SKM-1 treated with dmso at 0.1 percent for 144 hours (cell line): ENCODE measurements at regions not wholly inside any gene's neighbourhood (a gene's known extent, or its start where the extent isn't known, plus 50 kb on each side); places are given as distances from the start of the nearest gene placed in this dataset.

ENCODE experiments used
- DNase-seq: peaks from one replicate; lab custom pipeline; 2025; ENCODE audit not compliant: unreplicated experiment; lab: John Stamatoyannopoulos, UW

DNA sequence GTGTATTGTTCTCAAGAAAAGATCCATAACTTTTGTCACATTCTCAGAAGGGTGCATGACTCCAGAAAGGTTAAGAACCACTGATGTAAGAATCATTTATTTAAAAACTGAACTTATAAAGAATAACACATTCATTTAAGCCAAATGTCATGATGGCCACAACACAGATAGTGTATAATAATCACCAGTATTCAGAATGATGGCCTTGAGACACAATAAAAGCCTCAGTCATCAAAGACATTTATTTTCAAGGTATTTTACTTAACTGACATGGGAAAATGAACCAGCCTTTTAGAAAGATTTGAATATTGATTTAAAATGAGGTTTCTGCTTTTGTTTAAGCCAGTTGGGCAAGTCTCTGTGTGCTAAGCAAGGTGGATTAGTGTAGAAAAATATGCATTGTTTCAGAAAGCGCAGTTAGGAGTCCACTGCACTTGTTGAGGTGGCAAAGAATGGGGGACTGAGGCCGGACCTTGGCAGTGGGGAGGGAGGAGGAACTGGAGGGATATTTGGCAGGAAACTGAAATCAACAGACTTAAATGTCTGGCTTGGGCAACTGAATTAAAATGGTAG lies 371.9 kb upstream of the ESRRG start:
- DNase-seq = no peak

DNA sequence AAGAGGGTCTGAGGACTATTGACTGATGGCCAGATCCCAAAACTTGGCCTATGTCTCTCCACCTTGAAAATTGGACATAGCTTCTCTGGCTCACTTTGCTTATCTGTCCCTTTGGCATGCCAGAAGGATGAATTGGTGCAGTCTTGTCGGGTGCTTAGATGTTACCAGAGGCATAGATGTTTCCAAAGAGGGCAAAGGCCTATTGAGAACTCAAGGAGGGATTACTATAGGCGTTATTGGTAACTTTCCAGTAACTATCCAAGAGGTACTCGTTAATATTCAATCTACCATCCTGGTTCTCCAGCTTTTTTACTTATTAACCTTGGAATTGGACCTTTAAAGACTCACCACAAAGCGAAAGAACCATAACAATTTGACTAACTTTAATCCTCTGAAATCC lies 368.3 kb upstream of the ESRRG start:
- DNase-seq = no peak

DNA sequence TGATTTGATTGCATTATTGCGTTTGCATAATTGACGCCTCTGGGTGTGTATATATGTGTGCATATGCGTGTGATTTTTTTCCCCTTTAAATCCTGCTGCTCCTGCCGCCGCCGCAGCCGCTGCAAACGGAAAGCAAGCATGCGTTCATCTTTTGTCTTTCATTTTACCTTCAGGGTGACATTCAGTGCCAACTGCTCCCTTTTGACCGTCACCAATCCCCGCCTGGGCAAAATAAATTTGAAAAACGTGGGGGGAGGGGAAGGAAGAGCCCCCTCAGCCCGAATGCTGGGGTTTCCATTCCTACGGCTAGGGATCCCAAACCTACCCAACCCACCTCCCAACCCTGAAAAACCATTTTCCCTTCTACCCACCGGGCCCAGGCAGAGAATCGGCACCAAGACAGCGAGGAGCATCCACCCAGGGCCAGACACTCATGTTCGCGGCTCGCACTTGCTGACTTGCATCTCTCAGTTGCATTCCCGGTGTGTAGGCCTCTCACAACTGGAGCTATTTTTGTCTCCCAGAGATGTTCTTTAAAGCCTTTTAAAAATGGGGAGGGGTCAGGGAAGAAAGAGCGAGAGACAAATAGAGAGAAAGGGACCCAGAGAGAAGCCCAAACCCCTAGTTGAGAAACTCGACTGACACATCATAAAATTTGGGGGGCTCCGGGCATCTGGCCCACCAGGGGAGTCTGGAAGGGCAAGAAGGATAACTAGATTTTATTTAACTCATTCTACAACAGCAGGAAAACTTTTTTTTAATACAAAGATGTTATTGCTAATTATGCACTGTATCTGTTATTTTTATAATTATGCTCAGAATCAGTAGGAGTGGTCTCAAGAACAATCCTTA lies 367.1 kb upstream of the ESRRG start:
- DNase-seq = no peak

DNA sequence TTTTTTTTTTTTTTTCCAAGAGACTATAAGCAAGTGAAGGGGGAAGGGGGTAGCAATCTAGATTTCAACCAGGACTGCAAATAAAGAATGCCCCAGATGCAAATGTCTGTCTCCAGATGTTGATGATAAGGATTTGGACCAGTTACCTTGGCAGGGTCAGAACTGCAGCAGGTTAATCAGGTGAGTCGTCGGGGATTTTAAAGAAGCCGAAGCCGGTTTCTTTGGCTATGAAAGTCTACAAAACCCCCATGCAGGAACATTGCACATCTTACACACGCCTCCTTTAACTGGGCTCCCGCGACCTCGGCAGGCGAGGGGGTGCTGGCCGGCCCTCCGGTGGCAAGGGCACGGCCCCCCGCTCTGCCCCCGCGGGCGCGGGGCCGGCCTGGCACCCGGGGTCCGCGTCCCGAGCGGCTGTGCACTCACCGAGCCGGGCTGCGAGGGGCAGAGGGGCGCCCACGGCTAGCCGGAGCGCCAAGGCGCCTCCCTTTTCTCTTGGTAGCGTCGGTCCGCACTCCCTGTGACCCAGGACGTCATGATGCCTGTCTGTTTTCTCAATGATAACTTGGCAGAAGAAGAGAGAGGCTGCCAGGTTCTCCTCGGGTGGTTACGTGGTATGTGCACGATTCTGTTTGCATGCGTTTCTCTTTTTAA lies 366.3 kb upstream of the ESRRG start:
- no peak for DNase-seq

DNA sequence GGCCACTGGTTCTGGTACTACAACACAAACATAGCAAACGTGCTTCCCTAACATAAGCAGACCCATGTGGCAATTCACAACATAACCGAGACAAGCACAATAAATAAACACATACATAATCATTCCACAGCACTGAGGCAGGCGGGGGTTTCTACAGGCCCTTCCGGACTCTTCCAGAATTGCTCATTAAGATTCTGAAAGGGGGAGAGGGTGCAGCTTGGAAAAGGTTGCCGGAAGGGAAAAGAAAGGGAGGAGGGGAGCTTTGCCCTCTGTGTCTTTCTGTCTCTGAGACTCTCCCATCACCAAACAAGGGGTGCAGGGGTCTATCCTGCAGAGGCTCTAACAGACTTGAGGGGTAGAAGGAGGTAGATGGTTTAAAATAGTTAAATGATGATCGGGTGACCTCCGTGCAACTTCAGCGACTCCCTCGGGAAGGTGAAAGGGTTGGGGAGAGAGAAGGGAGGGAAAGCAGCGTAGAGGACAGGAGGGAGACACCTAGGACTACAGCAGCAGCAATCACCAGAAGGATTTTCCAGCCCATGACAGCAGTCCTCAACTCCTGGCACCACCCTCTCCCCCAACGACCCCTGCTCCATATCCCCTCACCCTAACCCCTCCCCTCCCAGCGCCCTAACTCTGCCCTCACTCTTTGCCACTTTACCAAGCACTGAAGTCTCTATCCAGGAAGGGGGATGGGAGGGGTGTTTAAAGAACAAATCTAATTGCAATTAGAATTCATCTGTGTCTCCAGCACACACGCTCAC lies 365.5 kb upstream of the ESRRG start:
- no peak for DNase-seq

DNA sequence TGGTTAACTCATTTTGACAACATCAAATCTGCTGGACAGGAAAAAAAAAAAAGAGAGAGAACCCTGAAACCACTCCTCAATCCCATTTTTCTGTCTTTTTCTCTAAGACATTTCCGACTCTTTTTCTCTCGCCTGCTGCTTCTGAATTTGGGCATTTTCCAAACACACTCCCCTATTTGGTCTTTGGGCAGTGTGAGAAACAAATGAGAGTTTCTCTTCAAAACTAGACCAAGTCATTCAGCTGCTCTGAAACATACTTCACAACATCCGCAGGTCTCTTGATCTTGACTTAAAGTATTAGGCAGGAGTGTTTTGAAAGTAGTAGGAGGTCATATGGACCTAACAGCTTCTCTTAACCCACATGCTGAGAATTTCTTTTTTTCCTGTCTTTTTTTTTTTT lies 364.8 kb upstream of the ESRRG start:
- no peak for DNase-seq

DNA sequence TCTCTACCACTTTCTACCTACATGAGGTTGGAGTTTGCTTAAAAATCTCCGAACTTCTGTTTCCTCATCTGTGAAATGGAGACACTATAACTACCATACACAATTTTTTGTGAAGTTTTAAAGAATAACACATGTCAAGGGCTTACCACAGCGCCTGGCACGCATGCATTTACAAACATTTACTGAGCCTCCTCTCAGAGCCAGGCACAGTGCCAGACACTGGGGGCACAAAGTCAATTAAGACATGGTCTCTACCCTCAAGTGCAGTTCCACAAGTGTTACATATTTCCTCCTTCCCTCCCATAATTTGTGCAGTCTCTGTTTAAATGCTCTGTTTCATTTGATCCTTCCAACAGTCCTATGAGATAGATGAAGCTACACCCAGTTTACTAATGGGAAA lies 356.4 kb upstream of the ESRRG start:
- no peak for DNase-seq

DNA sequence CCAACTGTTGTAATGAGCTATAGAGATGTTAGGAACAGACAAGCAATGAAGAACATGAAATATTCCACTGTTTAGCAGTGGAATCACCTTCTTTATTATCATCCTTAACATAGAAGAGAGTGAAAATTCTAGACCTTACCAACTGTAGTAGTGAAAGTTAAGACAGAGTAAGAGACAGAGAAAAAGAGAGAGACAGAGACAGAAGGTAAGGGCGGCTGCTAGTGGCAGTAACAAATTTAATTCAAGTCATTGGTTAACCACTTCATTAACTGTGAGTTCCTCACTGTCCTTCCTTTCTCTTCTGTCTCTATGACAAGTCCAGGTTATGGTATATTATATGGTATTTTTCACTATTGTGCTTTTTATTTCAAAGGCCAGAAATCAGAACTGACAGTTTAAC lies 355.7 kb upstream of the ESRRG start:
- DNase-seq = no peak

DNA sequence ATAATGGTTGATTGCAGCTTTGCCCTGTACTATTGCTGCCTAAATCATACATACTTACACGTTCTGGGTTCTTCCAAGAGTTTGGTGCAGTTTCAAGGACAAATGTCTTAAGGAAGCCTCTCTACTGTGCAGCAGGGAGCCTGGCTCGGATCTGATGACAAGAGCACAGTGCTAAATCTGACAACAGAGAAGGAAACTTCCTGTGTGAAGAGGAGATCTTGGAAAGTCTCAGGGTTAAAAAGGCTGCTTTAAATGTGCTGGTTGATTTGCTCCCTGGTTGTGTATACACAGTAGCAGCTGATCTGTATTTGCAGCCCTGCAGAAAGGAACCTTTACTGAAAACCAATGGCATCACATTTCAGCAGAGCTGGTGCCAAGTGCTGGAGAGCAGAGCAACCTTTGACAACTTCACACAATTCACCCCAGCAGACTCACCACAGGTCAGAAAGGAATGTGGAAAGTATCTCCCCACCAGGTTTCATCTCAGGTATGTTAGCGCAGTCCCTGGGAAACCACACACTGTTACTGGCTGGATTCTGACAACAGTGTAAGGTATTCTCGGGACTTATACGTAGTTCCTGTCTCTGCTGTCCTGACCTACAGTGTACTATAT lies 355.0 kb upstream of the ESRRG start:
- DNase-seq = no peak

DNA sequence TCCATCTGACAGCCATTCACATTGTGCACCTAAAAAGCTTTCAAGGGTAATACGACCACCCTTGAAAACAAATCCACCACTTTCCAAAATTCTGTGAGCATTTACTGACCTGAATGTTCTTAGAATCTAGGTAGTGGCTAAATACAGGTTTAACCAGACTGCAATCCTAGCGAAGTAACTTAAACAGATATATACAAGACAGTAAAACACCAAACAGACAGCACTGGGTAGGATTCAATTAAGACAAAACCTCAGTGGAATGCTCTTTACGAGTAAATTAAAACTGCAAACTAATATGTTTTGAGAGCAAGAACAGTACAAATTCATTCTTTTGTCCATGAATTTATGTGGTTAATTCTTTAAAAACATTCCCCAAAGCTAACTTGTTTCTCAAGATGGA lies 354.2 kb upstream of the ESRRG start:
- no peak for DNase-seq

DNA sequence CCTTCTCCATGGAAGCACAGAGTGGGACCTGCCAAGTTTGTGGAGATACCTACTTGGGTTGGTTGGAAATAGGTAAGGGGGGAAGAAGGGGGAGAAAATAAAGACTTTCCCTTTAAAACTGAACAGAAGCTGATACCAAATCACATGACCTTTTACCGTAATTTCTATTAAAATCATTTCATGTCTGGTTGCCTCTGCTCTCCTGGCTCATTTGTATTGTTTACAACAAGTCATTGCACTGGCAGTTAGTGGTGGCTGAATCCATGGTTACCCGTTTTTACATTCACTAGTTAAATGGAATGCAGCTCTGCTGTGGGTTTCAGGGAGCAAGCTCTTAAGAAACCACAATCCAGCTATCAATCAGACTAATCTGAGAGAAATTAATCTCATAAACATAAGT lies 353.7 kb upstream of the ESRRG start:
- DNase-seq = no peak

DNA sequence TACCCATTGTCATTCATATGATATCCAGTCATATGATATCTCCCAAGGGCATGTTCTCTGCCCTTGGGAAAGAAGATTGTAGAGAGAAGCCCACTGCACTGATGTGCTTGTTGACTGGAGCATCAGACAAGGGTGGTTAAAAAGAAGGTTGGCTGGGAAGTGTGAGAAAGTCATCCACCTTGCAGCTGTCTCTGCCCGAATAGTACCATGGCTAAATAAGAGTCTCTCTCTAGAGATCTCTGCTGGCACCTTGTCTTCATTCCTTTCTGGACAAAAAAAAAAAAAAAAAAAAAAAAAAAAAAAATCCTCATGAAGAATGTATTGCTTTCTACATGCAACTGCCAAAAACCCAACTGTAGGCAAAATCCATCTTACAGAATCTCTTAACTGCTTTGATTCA lies 349.7 kb upstream of the ESRRG start:
- no peak for DNase-seq

DNA sequence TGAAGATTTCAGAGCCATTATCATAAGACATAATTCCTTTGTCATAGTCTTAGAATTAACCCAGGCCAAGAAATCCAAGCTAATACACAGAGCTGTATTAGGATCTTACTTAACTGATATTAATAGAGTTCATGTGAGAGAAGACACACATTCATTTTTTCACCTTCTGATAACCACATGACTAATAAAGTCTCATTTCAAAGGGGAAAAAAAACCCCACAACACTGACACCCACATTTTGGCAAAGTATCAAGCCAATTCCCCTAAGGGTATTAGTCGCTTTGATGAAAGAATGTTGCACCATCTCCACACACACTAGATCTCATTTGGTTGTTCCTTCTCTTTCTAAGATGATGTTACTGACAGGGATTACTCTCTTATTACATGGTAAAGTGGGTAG lies 344.4 kb upstream of the ESRRG start:
- DNase-seq = no peak

DNA sequence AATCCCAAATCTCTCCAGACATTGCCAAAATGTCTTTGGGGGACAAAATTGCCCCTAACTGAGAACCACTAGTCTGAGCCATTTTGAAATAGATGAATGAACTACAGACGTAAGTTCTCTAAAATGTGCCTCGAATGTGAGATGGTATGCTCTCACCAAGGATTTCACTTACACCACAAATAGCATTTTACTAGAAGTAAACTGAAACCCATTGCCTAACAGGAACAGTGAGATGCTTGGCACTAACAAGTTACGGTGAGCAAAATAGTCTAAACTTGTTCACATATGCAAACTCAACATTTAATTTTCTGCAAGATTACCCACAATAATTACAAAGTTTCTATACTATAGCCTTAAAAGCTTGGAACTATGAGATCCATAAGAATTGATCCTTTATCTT lies 343.6 kb upstream of the ESRRG start:
- DNase-seq = no peak

DNA sequence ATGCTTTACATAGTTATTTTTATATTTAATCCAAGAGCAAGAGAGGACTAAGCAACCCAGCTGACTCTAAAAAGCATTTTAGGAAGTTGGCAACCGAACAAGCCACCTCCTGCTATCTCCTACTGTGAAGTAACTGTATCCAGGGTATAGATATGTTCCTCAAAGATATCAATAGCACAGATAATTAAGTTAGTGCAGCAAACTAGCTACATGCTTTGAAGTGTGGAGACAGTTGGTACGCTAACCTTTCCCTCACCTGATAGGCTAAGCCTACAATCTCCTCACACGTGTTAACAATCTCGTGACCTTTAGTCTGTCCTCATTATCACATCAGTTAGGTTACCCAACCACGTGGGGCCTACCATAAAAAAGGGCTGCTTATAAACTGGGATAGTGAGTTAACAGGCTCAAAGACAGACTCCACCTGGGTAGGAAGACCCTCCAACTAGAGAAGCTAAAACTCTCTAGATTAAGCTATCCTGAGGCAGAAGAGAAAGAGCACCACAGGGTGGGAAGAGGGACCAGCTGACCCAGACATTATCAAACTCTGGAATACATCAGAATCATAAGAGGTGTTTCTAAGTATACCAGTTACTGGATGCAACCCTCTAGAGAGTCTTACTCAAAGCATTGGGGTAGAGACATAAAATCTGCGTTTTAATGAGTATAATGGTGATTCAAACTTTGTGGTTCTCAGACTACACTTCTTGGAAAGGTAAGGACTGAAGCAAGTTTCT lies 340.1 kb upstream of the ESRRG start:
- DNase-seq = no peak

DNA sequence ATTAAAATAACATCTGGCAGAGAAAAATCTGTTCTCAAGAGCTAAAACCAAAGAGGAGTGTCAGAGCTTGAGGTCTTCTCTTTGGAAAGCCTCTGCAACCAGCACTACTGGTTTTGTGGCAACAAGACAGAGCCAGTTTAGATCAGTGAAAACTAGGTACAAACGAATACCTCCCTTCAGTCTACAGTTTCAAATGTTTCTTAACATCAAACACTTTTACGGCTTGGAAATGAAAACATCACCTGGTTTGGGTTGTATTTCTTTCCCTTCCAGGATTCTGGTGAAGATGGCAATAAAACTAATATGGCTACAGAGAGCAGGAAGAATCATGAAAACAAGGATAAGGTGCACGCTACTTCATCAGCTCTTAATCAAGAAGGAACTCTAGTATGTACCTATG lies 339.4 kb upstream of the ESRRG start:
- DNase-seq = no peak

DNA sequence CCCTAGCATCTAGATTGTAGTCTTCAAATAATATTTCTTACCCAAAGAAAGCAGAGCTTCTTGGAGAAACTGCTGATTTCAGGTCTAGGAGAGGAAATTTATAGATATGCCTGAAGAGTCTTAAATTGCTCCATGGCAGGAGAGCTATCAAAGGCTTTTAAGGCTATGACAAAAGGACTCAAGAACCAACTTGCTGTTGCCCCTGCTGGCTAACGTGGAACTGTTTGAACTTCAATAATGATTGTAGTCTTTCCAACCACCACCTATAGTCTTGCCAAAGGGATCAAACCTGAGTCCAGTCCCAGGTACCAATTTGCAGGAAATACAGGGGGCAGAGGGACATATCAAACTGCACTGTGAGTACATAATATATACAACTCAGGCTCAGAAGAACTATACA lies 336.2 kb upstream of the ESRRG start:
- DNase-seq = no peak

DNA sequence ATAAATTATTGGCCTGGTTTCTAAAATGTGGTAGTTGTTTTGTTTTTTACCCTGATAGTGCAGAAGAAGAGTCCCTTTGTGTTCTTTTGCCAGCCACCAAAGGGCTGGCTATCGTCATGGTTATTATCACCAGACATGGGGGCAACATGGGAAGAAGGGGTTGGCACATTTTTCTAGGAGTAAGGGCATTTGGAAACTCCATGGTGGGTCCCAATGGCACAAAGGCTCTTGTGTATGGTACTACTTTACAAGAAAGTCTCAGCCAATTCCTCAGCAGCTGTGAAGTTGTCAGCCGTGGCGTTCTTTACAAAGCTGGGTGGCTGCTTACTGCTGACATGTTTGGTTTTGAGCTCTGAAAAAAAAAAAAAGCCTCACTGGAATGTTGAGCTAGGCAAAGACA lies 330.4 kb upstream of the ESRRG start:
- DNase-seq = no peak

DNA sequence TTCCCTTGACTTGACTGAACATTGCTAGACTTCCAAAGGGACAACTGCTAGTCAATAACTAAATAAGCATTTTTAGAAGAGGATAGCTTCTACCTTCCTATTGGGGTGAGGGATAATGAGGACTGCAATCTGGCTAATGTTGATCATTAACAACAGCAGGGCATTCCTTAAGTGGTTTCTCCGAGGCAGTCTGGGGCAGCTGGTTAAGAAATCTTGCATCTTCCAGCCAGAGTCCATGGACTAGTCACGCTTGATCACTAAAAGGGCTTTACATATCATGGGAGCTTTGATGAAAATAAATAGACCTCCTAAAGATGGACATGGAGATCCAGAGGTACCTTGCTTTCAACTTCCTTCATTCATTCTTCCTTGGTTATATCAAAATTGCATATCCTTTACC lies 329.4 kb upstream of the ESRRG start:
- no peak for DNase-seq

DNA sequence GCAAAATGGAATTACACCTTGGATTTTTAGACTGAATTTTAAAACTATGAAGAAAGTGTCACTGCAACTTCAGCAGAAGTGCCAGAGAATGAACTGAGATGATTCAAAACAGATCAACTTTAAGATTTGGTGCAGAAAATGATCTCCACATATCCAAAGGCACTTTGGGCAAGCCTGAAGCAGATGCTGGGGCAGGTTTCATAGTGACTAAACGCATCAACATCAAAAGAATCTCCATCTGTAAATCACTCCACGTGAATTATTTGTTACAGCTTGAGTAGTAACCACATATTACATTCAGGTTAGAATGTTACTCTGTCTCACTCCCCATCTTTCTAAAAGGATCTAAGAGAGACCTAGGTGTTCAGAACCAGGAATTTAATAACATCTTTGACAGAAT lies 329.0 kb upstream of the ESRRG start:
- DNase-seq = no peak

DNA sequence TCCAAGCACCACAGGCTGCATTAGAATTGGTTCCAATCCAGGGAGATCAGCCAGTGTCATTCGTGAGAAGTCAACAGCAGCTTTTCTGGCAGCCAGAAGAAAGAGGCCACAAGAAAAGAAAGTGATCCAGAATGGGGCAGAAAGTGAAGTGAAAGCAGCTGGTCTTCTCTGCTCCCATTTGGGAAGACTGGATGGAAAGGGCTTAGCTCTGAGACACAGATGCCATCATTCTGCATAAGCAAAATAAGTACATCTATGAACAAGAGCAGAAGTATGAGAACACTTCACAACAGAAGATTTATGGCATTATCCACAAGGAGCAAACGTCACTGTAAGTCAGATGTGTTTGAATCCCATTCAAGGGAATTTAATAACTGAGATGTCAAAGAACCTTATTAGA lies 326.5 kb upstream of the ESRRG start:
- DNase-seq = no peak
